SW 1271 (cell line): ENCODE measurements at regions not wholly inside any gene's neighbourhood (a gene's known extent, or its start where the extent isn't known, plus 50 kb on each side); places are given as distances from the start of the nearest gene placed in this dataset.
A peak's percentile ranks its signal among the peaks of the same experiment; 100 is the strongest.
"Not testable (repeated sequence)": the region's sequence is repeated elsewhere in the genome, so short reads cannot be mapped to it uniquely, and the experiment has no call there.

Experiments
- DNase-seq, 2 experiments: peaks; one replicate each; lab custom pipeline; 2025; lab: John Stamatoyannopoulos, UW

DNA sequence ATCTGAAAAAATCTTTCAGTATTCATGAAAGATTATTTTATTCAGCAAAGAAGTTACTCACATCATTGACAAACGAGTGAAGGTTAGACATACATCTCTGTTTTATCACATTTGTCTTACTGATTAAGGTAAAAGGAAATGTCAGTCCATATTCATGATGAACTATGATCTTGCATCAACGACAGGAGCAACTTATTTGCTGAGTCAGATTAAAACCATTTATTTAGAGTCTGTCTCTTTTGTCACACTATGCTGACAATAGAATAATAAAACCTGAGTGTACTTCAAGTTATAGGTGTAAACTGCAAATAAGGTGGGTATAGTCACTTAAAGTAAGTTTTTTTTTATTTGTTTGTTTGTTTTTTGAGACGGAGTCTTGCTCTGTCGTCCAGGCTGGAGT lies 216.5 kb upstream of the SEMA3C start:
- no peak for DNase-seq

DNA sequence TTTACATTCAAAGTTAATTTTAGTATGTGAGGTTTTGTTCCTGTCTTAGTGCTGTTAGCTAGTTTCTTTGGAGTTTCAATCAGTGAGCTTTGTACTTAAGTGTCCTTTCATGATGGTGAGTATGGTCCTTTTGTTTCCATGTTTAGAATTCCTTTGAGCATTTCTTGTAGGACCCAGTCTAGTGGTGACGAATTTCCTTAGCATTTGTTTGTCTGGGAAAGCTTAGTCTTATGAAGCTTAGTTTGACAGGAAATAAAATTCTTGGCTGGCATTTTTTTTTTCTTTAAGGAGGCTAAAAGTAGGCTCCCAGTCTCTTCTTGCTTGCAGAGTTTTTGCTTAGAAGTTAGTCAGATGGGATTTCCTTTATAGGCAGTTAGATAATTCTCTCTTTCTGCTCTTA lies 209.2 kb upstream of the SEMA3C start:
- DNase-seq, result no peak

DNA sequence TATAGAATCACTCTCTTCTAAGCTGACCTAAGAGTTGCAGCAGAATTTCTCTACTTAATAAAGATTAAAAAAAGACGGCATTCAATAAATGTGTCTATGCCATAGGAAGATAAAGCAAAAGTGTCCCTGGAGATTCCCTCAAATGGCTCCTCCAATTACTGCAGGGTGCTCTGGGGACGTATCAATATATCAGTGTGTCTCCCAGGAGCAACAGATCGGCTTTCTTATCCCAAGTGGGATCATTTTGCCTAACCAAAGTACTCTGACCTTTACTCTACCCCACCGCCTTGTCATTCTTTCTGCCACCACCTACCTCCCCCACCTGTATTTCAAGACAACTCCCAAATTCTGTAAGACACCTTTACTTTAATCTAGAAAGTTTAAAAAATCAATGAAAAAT lies 202.0 kb upstream of the SEMA3C start:
- DNase-seq, result no peak

DNA sequence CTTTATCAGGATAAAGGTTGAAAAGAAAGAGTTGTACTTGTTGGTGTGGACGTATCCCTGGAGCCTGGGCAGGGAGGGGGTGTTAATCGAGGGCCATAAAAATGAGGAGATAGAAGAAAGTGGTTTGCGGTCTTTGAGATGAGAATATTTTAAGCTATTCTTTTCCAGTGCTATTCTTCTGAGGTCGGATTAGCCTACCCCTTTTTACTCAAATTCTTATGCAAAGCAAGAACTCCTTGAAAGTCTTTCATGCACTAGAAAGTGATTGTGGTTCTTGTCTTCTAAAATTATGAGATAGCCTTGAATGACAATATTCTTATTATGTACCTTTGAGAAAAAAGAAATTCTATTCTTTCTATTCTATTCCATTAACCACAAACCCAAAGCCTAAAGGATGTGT lies 201.3 kb upstream of the SEMA3C start:
- no peak for DNase-seq

DNA sequence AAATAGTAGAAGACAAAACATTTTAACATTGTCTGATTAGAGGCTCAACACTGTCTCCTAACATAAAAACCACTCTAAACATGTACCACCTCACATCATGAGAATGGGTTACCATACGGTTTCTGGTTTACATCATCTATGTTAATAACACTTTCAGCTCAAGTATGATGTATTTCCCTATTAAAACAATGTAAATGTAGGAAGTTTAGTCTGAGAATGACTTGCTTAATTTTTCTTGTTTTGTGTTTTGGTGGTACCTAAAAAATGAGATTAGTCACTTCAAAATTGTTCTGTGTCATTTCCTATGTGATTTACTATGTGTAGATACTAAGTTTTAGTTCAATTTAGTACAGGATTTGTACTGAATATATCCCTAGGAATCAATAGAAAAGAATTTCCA lies 195.8 kb upstream of the SEMA3C start:
- no peak for DNase-seq

DNA sequence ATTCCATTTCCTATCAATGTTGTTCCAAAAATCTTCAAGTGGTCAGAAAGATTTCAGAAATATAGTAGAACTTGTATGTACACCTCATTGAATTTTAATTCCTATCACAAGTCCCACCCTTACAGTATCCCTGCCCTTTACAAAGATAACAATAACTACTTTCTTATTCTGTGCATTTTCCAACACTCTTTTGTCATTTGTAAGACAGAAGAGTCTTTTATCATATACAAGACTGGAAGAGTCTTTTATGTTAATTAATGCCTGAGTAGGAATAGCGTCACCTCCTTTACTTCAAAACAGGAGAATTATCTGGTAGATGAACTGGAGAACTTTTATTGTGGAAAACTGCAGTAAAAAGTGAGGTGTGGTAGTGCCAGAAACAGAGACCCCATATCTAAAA lies 193.9 kb upstream of the SEMA3C start:
- DNase-seq, result no peak

DNA sequence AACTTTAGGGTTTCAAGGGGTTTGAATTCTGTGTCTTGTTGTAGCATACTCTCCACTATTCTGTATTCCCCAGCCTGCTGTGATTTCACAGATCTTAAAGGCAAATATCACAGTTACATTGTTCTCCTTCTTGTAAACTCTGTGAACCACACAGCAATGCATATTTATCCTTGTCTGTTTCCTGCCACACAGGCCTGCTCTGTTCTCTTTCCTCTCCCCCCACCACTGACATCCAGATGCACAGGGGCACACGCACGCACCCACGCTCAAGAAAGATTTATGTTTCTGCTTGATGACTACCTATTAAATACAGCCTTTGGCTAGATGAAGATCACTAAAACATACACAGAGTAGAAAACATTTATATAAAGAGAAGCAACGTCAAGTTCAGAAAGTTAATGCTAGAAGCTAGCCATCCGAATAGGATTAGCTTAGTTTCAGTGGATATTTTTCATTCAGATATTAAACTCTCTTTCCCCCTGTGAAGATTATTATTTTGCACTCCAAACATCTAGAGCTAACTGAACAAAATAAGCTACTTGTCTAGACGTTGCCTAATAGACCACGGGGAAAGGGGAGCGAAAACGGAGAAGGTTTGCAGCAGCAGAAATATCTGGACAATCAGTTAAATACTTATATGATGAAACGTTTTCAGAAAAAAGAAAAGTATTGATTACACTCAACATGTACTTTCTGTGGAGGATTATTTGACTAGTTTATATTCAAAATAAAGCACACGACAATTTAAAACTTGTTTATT lies 193.1 kb upstream of the SEMA3C start:
- DNase-seq, result no peak

DNA sequence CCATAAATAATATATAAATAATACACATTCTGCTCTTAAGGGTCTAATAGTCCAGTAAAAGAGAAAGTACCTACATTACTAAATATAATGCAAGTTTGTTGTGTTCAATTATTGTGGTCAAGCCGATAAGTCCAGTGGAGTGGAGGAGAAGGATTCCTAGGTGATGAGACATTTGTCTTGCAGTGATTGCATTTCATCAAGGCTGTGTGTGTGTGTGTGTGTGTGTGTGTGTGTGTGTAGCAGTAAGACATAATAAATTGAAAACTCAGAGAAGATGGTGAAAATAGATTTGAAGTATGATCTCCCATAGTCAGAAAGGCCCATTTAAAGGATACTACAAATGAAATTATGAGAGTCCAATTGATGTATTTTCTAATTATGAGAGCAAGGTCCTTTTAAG lies 192.5 kb upstream of the SEMA3C start:
- DNase-seq, result peak in 1 of 2 experiments; percentile 40

DNA sequence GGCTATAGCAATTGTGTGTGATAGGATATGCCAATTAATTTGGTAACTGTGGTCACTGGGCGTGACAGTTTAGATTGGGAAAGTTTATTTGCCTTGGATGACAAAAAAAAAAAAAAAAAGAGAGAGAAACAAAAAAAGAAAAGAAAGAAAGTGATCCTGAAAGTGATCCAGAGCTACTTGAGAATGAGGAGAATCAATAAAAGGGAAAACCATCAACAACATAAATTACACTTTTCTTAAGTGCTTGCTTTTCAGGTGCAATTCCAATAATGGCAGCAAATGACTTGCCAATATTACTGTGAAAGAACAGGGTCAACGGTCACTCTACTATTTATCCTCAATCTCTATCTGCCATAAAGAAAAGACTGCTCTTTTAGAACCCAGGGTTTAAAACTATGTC lies 191.8 kb upstream of the SEMA3C start:
- no peak for DNase-seq

DNA sequence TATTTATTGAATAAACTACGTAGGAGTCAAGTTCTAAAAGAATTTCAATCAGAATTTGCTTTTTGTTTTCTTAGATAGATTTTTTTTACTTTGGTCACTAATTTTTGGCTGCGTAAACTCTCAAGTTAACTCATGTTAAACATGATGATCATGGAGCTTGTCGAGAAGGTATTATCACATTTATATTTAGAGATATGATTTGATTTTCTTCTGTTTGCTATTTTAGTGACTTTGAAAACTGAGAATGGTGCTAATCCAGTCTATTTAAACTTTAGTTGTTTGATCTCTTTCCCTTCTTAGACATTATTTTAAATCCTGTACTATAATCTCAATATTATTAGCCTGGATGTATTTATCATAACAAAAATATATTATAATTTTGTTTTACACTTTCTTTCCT lies 179.4 kb upstream of the SEMA3C start:
- no peak for DNase-seq

DNA sequence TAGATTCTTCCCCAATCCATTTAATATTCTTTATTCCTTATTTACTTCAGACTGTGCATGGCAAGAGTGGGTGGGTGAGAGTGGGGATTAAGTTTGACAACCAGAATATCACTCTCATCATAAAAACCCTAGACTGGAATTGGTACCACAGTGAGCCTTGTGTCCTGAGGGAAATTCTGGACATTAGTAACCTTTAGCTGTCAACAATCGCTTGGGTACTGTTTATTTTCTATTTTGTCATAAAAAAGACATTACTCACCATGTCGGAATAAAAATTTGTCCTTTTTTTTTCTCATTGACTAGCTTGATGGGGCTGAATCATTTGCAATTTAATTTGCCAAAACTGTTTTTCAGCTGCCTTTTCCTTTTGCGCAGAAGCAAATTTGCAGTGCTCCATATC lies 176.1 kb upstream of the SEMA3C start:
- no peak for DNase-seq

DNA sequence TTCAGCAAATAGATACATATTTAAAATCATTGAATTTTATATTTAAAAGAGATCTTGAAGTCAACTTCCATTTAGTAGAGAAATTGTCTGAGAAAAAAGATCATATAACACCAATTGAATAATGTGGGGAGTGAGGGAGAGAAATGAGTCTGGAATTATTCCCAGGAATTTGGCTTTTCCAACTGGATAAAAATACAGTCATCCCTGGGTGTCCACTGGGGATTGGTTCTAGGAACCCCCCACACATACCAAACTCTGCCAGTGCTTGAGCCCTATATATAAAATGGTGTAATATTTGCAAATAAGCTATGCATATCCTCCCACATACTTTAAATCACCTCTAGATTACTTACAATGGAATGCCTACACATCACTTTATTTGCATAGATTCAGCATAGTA lies 162.8 kb upstream of the SEMA3C start:
- no peak for DNase-seq

DNA sequence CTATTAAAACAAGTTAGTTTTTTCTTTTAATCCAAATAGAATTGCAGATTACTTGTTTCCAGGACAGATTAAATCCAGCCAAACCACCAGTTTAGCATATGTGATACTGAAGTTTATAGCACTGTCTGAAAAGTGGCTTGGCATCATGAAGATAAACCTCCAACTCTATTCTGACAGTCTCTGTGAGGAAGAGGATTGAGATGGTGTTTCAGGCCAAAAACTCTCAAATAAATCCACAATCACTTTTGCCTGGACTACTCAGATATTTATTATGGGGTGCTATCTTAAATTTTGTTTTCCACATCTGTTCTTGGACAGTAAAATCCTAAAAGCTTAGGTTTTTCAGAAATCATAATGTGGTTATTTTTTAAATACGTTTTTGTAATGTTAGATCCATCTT lies 161.7 kb upstream of the SEMA3C start:
- DNase-seq, result no peak

DNA sequence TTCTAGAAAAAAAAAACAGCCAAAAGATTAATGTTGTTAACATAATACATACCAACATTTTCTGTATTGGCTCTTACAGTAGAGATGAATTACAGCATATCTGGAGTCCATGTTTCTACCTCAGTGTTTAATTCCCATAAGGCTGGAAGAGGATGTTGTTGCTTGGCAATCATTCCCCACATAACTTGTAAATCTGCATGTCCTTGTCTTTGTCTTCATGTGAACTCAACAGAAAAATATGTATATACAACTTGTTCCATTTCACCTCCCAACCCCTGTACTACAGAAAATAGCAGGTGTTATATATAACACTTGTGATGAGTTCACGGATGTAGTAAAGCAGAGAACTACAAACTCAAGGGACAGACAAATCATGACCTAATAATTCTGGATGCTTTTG lies 160.9 kb upstream of the SEMA3C start:
- DNase-seq, result no peak

DNA sequence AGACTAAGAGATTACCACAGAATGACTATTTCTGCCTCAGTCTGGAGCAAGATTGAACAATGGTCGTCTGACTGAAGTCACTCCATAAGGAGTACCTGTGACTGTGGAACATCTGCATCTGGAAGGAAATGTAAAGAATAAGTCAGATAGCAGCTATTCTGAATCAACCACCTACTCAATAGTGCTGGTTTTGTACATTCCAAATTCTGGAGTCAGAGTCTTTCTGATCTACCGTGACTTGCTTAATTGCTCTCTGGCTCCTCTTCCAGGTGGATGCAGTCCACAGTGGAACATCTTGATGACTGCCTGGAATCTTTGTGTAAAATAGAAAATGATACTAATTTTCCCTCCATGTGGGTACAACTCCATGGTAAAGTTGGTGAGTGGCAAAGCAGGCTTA lies 156.3 kb upstream of the SEMA3C start:
- DNase-seq, result no peak

DNA sequence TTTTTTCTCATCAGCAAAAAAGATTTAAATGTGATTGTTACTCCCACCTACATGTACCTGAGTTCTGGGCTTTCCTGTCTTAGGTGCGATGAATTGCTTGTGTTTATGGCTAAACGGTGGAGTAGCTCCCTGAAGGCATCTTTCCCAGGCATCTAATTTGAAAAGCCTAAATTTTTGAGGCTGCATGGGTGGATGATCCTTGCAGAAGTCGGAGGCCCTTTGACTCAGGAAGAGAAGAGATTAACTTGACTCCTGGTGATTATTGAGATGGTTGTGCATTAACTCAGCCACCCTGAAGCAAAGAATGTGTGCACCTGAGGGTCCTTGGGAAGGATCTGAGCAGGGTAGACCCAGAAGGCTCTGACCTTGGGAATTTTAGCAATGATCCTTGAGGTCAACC lies 155.6 kb upstream of the SEMA3C start:
- DNase-seq, result no peak

DNA sequence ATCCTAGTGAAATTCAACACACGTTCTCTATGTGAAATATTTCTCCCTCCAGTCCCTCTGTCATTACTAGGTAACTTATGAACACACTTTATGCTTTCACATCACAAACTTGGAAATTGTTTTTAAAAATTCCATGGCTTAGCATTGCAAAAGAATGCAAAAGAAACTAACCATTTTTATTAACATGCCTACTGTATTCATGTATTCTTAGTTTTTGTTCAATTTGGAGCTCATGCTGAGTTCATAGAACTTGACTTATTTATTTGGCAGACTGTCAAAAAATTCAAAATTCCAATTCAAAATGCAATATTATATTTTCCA lies 155.0 kb upstream of the SEMA3C start:
- no peak for DNase-seq

DNA sequence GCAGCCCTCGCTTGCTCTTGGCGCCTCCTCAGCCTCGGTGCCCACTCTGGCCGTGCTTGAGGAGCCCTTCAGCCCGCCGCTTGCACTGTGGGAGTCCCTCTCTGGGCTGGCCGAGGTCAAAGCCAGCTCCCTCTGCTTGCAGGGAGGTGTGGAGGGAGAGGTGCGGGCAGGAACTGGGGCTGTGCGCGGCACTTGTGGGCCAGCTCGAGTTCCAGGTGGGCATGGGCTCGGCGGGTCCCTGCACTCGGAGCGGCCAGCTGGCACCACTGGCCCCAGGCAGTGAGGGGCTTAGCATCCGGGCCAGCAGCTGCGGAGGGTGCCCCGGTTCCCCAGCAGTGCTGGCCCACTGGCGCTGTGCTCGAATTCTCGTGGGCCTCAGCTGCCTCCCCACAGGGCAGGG lies 152.1 kb upstream of the SEMA3C start:
- DNase-seq, result no peak

DNA sequence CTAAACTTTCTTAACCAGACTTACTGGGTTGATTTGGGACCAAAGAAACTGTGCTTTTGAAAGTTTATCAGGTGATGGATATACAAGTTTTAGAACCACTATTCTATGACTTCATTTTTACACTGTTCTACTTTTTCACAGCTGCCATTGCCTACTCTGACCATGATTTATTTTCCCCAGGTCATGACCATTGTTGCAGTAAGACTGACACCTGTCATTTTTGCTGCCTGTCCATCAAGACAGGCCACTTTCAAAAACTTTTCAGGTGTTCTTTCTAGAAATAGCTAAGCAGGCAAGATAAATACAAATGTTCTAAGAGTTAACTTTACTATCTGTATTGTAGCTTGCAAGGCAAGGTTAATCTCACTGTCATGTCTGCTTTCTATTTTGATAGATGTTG lies 147.9 kb upstream of the SEMA3C start:
- DNase-seq, result no peak

DNA sequence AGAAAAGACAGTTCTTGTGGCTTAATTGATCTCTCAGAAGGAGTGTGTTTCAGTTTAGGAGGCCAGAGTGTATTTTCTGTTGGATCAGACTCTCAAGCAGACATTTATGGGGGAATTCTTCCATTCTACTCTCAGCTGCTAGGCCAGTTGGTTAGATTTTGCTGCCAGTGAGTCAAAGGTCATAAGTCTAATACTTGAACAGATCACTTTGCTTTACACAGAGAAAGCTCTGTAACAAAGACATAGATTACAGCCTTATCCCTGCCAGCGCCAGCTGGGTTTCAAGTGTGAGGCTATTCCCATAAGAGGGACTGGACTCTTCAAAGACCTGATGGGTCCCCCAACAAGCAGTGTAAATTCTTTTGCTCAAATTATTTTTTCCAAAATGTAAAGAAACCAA lies 145.6 kb upstream of the SEMA3C start:
- DNase-seq, result no peak

DNA sequence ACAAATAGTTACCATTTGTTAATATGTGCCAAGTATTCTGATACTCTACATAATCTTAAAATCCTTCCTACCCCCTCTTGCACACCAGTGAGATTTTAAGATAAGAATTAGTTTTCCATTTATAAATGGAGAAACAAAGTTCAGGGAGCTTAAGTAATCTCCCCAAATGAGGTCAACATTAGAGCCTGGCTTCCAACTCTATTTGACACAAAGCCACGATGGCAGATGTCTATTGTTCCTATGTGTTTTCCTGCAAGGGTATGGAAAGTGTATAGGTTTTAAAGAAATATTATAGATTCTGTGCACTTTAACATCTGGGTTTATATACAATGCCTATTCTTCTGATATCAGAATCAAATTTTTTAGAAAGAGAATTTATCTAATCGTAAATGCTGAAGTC lies 143.9 kb upstream of the SEMA3C start:
- DNase-seq, result no peak

DNA sequence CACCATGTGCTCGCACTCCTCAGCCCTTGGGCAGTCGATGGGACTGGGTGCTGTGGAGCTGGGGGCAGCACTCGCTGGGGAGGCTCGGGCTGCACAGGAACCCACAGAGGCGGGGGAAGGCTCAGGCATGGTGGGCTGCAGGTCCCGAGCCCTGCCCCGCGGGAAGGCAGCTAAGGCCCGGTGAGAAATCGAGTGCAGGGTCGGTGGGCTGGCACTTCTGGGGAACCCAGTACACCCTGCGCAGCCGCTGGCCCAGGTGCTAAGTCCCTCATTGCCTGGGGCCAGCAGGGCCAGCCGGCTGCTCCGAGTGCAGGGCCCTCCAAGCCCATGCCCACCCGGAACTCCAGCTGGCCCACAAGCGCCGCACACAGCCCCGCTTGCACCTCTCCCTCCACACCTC lies 138.6 kb upstream of the SEMA3C start:
- DNase-seq, result not testable (repeated sequence)

DNA sequence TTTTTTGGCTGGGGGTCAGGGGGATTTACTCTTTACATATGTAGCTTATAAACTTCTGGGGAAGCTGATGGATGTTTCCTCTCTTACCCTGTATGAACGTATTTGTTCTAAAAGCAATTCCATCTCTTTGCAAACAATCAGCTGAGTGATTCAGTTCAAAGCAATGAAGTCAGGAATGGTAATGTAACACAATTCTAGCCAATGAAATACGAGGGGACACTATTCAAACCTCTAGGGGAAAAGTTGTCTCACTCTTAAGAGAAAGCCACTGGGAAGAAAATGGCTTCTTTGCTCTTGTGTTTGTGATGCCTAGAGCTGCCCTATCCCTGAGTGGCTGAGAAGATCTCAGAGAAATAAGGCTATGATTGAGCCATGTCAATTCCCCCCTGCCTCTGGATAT lies 134.8 kb upstream of the SEMA3C start:
- DNase-seq, result no peak

DNA sequence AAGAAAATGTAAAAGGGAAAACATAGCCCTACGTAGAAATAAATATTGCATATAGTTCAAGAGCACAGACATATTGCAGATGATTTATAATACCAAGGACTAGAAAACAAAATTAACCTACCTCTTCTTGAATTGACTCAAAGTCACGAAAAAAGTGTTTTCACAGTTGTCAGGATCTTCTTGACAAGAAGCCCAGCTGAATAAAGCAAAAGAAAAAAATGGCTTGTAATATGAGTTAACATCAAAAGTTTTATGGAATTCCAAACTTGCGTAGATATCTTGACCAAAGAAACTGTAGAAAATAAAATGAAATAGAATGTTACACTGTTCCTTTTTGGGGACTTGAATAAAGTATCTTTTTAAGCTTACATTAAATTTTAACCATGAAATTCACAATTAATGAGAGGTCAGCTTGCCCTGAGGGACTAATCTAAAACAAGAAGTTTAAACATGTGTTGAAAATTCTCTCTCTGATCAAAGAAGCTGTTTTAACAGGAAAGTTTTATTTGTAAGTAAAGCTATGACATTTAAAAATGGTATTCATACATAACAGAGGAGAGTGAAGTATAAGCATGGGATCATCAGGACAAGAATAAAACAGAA lies 133.1 kb upstream of the SEMA3C start:
- no peak for DNase-seq
